ENCODE measurements at regions not wholly inside any gene's neighbourhood (a gene's known extent, or its start where the extent isn't known, plus 50 kb on each side); places are given as distances from the start of the nearest gene placed in this dataset.

- no peak for DNase-seq
Measured at GRCh38 chr5:1942158-1942557, 59.4 kb upstream of the IRX4 start.

- DNase-seq: no peak
Measured at GRCh38 chr5:1939256-1939655, 56.5 kb upstream of the IRX4 start.

DNA sequence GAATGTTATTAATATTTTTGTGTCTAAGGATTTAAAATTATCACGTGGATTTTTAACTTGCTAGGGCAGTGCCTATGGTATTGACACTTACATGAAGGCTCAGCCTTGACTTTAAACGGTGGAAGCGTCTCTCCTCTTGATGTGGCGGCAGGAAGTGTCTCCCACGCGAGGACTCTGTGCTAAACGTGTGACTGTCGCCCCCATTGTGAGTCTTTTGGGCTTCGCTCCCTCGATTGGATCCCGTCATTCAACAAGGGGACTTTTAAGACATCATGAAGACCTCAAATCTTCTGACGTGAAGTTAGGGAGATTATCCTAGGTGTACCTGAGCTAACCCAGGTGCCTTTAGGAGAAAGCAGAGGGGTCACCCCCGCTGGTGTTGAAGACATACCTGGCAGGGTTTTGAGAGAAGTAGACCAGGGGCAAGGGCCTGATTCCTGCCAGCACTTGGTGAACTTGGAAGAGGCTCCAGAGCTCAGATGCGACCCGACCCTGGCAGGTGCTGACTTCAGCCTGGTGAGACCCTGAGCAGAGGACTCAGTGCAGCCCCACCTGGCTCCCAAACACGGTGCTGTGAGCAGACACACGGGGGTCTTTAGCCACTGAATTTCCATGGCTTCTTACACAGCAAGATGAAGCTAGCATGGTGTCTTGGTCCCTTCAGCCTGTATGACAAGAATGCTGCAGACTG is 55.7 kb upstream of the IRX4 start:
- DNase-seq: no peak

DNA sequence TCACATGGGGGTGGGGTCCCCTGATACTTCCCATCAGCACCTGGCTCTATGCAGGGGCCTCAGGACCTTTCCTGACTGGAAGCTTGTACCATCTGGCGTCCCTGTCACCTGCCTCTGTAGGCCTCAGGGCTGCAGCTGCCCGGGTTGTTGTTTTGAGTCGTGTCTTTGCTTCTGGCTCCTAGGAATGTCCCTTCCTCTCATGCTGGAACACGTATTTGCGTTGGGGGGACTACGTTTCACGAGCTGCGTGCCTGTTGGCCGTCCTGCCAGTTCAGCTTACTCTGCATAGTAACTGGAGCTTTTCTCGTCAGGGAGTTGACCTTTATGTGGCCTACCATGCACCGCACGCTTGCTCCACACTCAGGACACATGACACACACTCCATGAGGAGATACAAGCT is 54.9 kb upstream of the IRX4 start:
- no peak for DNase-seq

GRCh38 chr5:1936901-1937300 is 54.2 kb upstream of the IRX4 start:
- no peak for DNase-seq

DNA sequence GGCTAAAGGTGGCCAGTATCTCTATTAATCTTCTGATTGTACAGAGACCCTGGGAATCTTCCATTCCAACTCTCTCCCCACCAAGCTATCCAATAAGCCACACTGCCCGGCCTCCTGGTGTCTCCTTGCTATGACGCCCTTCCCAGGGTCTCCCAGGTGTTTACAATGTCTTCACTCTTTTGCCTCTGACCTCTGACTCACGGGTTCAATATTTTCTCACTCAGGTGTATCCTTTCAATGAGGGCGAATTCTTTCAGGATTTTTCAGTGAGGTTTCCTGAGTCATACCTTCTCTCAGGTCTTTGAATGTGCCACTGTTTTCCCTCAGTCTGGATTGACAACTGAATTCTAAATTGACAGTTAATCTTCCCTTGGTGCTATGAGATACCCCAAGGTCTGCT is 53.7 kb upstream of the IRX4 start:
- no peak for DNase-seq

DNA sequence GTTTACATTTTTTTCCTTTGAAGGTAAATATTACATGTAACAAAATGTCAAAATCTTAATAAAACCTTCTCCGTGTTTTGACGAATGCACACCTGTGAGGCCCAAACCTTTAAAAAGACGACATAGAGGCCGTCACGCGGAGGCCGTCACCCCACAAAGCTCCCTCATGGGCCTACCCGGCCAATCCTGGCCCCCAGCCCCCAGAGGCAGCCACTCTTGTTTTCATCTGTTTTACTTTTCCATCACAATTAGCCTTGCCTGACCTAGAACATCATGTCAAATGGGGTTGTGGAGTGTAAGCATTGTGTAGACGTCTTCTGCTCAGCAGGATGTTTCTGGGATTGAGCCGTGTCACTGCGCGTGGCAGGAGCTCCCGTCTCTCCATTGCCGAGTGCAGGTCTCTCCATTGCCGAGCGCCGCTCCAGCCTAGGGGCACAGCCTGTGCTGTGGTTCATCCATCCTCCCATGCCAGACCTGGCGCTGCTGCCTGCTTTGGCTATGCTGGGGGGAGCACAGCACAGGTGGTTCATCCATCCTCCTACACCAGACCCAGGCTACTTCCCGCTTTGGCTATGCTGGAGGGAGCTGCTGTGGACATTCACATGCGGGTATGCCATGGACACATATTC is 52.2 kb upstream of the IRX4 start:
- no peak for DNase-seq

- no peak for DNase-seq
Measured at GRCh38 chr5:1934056-1934394, 51.3 kb upstream of the IRX4 start.

GRCh38 chr5:1933364-1934055 is 50.8 kb upstream of the IRX4 start:
- DNase-seq: no peak
